ENCODE measurements at regions not wholly inside any gene's neighbourhood (a gene's known extent, or its start where the extent isn't known, plus 50 kb on each side); places are given as distances from the start of the nearest gene placed in this dataset.

DNA sequence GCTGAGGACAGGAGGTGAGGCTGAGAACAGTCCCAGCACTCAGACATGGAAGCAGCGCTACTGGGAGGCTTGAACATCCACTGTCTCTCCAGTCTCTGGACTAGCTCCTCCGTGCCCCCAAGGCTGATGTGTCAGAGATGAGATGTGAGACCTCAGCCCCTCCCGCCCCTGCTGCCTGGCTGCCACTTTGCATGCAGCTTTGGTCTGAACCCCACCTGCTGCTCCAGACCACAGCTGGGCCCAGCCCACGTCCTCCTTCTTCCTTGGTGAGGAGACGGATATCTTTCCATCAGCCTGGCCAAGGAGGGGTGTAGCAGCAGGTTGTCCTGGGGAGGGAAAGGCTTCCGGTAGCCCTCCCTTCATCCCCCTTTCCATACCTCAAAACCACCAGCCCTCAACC lies 148.0 kb upstream of the B3GAT1 start:
- H3K4me3 ChIP-seq (ENCODE audit: low read depth, low read length): no peak overlapping the region
- DNase-seq (ENCODE audit: low read depth): no peak
- no peak for TF ChIP-seq MYC (IDR thresholded peaks at IDR 0.05; ENCODE audit: low read depth, low read length)
- TF ChIP-seq, protein P1, sequence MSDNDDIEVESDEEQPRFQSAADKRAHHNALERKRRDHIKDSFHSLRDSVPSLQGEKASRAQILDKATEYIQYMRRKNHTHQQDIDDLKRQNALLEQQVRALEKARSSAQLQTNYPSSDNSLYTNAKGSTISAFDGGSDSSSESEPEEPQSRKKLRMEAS (IDR thresholded peaks at IDR 0.05; ENCODE audit: low read depth, low read length): no peak
- TF ChIP-seq POLR2A (IDR thresholded peaks at IDR 0.05; ENCODE audit: extremely low read depth, insufficient read length): no peak
- TF ChIP-seq, protein P2, sequence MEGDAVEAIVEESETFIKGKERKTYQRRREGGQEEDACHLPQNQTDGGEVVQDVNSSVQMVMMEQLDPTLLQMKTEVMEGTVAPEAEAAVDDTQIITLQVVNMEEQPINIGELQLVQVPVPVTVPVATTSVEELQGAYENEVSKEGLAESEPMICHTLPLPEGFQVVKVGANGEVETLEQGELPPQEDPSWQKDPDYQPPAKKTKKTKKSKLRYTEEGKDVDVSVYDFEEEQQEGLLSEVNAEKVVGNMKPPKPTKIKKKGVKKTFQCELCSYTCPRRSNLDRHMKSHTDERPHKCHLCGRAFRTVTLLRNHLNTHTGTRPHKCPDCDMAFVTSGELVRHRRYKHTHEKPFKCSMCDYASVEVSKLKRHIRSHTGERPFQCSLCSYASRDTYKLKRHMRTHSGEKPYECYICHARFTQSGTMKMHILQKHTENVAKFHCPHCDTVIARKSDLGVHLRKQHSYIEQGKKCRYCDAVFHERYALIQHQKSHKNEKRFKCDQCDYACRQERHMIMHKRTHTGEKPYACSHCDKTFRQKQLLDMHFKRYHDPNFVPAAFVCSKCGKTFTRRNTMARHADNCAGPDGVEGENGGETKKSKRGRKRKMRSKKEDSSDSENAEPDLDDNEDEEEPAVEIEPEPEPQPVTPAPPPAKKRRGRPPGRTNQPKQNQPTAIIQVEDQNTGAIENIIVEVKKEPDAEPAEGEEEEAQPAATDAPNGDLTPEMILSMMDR (IDR thresholded peaks at IDR 0.05; ENCODE audit: low read depth, low read length): no peak

DNA sequence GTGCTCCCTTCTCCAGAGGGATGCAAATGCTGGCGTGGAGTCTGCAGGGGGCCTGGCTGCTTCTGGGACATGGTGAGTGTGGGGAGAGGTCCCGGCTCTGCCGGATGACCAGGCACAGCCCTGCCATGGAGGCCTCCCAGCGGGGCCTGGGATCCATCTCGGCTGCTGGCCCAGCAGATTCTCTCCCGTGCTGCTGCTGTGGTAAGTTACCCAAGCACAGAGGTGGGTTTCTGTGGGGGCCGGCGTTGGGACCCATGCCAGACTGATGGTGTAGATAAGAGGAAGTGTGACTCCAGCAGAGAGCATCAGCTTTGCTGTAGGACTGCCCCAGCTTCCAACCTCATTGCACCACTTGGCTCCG lies 147.5 kb upstream of the B3GAT1 start:
- TF ChIP-seq POLR2A (IDR thresholded peaks at IDR 0.05; ENCODE audit: extremely low read depth, insufficient read length) (no peak), MYC (IDR thresholded peaks at IDR 0.05; ENCODE audit: low read depth, low read length) (no peak)
- TF ChIP-seq, protein P2 (IDR thresholded peaks at IDR 0.05; ENCODE audit: low read depth, low read length): no peak
- TF ChIP-seq, protein P1 (IDR thresholded peaks at IDR 0.05; ENCODE audit: low read depth, low read length): no peak
- peak; percentile 32 for DNase-seq (ENCODE audit: low read depth)
- no peak overlapping the region for H3K4me3 ChIP-seq (ENCODE audit: low read depth, low read length)

DNA sequence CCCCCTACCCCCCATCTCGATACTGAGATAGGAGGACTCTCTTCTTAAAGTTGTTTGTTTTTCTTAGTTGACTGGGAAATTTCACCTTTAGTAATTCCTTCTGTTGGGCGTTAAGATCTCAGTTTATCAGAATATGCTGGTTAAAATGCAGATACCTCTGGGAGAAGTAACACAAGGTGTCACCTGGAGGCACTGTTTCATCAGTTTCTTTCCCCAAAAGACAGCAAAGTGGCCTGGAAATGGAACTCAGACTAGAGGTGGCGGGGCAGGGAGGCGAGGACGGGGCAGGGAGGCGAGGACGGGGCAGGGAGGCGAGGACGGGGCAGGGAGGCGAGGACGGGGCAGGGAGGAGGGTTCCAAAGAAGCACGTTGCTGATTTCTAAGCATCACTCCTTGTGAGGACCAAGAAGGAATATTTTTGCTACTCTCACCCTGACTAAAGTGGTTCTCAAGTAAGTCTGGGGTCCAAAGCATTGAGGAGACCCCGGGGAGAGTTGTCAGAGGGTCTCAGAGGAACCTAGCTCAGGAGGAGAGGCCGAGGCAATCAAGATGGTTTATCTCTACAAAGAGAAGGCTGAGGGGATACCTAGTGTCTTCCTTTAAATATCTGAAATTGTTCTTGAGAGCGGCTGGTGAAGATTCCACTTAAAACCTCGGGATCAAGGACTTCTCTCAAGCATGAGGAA lies 147.0 kb upstream of the B3GAT1 start:
- TF ChIP-seq MYC (IDR thresholded peaks at IDR 0.05; ENCODE audit: low read depth, low read length) (no peak), POLR2A (IDR thresholded peaks at IDR 0.05; ENCODE audit: extremely low read depth, insufficient read length) (no peak)
- TF ChIP-seq, protein P1 (IDR thresholded peaks at IDR 0.05; ENCODE audit: low read depth, low read length): no peak
- TF ChIP-seq, protein P2 (IDR thresholded peaks at IDR 0.05; ENCODE audit: low read depth, low read length): no peak
- no peak overlapping the region for H3K4me3 ChIP-seq (ENCODE audit: low read depth, low read length)
- no peak for DNase-seq (ENCODE audit: low read depth)

DNA sequence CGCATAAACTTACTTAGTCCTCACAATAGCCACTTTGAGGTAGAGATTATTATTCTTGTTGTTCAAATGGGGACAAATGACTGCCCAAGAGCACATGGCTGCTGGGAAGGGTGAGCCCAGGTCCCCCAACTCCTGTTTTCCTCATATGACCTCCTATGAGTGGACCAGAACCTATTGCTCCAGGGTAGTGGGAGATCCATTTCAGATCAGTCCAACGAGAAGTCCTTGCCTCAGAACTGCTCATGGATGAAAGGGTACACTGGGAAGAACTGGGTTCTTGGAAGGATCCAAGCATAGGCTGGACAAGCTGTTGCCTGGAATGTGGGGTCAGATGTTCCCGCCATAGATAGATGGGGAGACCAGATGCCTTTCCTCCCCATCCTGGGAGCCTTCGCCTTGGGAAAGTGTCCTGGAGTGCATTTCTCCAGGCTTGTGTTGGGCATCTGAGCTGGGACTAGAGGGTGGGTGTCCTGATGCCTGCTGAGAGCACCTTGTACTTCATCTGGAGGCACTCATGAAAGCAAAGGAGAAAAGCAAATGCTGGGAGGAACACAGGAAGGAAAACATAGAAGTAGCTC lies 146.3 kb upstream of the B3GAT1 start:
- no peak overlapping the region for H3K4me3 ChIP-seq (ENCODE audit: low read depth, low read length)
- no peak for DNase-seq (ENCODE audit: low read depth)
- TF ChIP-seq, protein P1 (IDR thresholded peaks at IDR 0.05; ENCODE audit: low read depth, low read length): no peak
- TF ChIP-seq, protein P2 (IDR thresholded peaks at IDR 0.05; ENCODE audit: low read depth, low read length): no peak
- TF ChIP-seq MYC (IDR thresholded peaks at IDR 0.05; ENCODE audit: low read depth, low read length) (no peak), POLR2A (IDR thresholded peaks at IDR 0.05; ENCODE audit: extremely low read depth, insufficient read length) (no peak)

- TF ChIP-seq, protein P1 (IDR thresholded peaks at IDR 0.05; ENCODE audit: low read depth, low read length): no peak
- TF ChIP-seq, protein P2 (IDR thresholded peaks at IDR 0.05; ENCODE audit: low read depth, low read length): no peak
- no peak for TF ChIP-seq MYC (IDR thresholded peaks at IDR 0.05; ENCODE audit: low read depth, low read length)
- no peak for TF ChIP-seq POLR2A (IDR thresholded peaks at IDR 0.05; ENCODE audit: extremely low read depth, insufficient read length)
- no peak for DNase-seq (ENCODE audit: low read depth)
These were observed 145.7 kb upstream of the B3GAT1 start for GRCh38 chr11:134557571-134558257.

More at GRCh38 chr11:134557571-134558257, 145.7 kb upstream of the B3GAT1 start:
- H3K4me3 ChIP-seq (ENCODE audit: low read depth, low read length): no peak overlapping the region

All from NB4 (cell line).